ENCODE measurements at regions not wholly inside any gene's neighbourhood (a gene's known extent, or its start where the extent isn't known, plus 50 kb on each side); places are given as distances from the start of the nearest gene placed in this dataset.

- DNase-seq (no peak), ATAC-seq (no peak)
- intact Hi-C loops (cut with DNase I) = no loop called here
- 63 to 78% methylated on average over 7 of the region's 7 CpGs for WGBS, 2 donors
- TF ChIP-seq CTCF (IDR thresholded peaks at IDR 0.05) = no peak
- Histone ChIP-seq H3K27ac (no peak overlapping the region), H3K9me3 (no peaks in the 10 kb centered on the region), H3K27me3 (peaks cover 0 to 62% (median 45%) of the 10 kb centered on the region in 7 donors), H3K4me1 (no peaks in the 10 kb centered on the region), H3K4me3 (no peak overlapping the region), H3K36me3 (no peaks in the 10 kb centered on the region)
These were observed 229.1 kb upstream of the RTL1 start for GRCh38 chr14:101132588-101132987.

DNA sequence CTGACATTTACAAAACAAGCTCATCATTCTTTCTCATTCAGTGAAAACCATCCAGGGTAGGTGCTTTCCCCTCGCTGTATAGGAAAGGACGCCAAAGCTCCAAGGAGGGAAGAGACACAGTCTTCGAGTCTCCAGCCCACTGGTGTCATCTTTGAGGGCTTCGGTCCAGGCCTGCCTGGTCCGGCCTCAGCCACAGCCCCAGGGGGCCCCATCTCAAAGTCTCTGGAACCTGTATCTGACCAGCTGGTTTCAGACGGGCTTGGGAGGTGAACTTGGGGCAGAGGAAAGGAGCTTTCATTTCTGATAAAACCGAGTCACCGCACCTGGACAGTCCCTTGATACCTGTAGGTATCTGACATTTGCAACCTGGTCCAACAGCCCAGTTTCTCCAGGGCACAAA lies 229.5 kb upstream of the RTL1 start:
- Histone ChIP-seq H3K9me3 (no peaks in the 10 kb centered on the region), H3K36me3 (no peaks in the 10 kb centered on the region), H3K27ac (no peak overlapping the region), H3K4me3 (no peak overlapping the region), H3K27me3 (peaks cover 0 to 57% (median 43%) of the 10 kb centered on the region in 7 donors), H3K4me1 (no peaks in the 10 kb centered on the region)
- WGBS, 2 donors = 82 to 90% methylated on average over 8 of the region's 8 CpGs
- TF ChIP-seq CTCF (IDR thresholded peaks at IDR 0.05) = no peak
- ATAC-seq (no peak), DNase-seq (no peak)
- intact Hi-C loops (cut with DNase I) = no loop called here

DNA sequence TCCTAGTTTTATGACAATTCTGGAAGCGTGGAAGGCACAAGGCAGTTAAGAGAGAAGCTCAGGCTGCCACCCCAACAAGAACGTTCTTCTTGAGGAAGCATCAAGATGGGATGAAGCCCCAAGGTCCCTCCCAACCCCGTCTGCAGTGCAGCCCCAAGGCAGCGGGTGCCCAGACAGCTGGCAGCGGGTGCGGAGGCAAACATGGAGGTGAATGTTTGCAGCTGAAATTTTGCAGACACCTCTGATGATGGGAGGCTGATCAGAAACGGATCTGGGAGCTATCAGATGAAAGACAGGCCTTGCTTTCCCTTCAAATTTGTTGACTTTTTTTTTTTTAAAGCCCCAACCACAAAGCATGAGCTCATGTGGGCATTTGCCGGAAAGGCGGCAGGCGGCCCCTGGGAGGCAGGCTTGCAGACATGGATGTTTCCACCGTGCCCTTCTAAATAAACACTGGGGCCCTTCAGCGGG lies 230.7 kb upstream of the RTL1 start:
- Histone ChIP-seq H3K9me3 (no peaks in the 10 kb centered on the region), H3K27ac (no peak overlapping the region), H3K4me3 (no peak overlapping the region), H3K36me3 (no peaks in the 10 kb centered on the region), H3K4me1 (no peaks in the 10 kb centered on the region), H3K27me3 (peaks cover 0 to 48% (median 31%) of the 10 kb centered on the region in 7 donors)
- WGBS, 2 donors = 71 to 76% methylated on average over 12 of the region's 12 CpGs
- intact Hi-C loops (cut with DNase I) = no loop called here
- DNase-seq (no peak), ATAC-seq (no peak)
- no peak for TF ChIP-seq CTCF (IDR thresholded peaks at IDR 0.05)

- H3K27me3 ChIP-seq = peaks cover 0 to 43% (median 30%) of the 10 kb centered on the region in 7 donors
- intact Hi-C loops (cut with DNase I) = no loop called here
- ATAC-seq = no peak
These were observed 231.4 kb upstream of the RTL1 start for GRCh38 chr14:101134851-101135433.

More at GRCh38 chr14:101134851-101135433, 231.4 kb upstream of the RTL1 start:
- Histone ChIP-seq H3K4me3 (no peak overlapping the region), H3K9me3 (peaks cover 0 to 6% (median 0%) of the 10 kb centered on the region in 11 donors), H3K36me3 (no peaks in the 10 kb centered on the region), H3K4me1 (no peaks in the 10 kb centered on the region), H3K27ac (no peak overlapping the region)
- no peak for DNase-seq
- TF ChIP-seq CTCF (IDR thresholded peaks at IDR 0.05) = no peak
- WGBS, 2 donors = 65 to 66% methylated on average over 13 of the region's 13 CpGs
